ENCODE measurements at regions not wholly inside any gene's neighbourhood (a gene's known extent, or its start where the extent isn't known, plus 50 kb on each side); places are given as distances from the start of the nearest gene placed in this dataset.

- DNase-seq: no peak
Observed at GRCh38 chr14:87879389-87879788, 113.6 kb downstream of the GALC start.

GRCh38 chr14:87878959-87879358 lies 114.0 kb downstream of the GALC start:
- DNase-seq: no peak

GRCh38 chr14:87877877-87878276 lies 115.1 kb downstream of the GALC start:
- no peak for DNase-seq

GRCh38 chr14:87874676-87875075 lies 118.3 kb downstream of the GALC start:
- no peak for DNase-seq

- no peak for DNase-seq
Observed at GRCh38 chr14:87873741-87874140, 119.2 kb downstream of the GALC start.

GRCh38 chr14:87869619-87870583 lies 123.1 kb downstream of the GALC start:
- no peak for DNase-seq

GRCh38 chr14:87868920-87869319 lies 124.1 kb downstream of the GALC start:
- DNase-seq: no peak

GRCh38 chr14:87866116-87866515 lies 126.9 kb downstream of the GALC start:
- no peak for DNase-seq

GRCh38 chr14:87864356-87865270 lies 128.4 kb downstream of the GALC start:
- DNase-seq: no peak

GRCh38 chr14:87863047-87863446 lies 129.9 kb downstream of the GALC start:
- no peak for DNase-seq

- DNase-seq: no peak
Observed at GRCh38 chr14:87852107-87852506, 140.9 kb downstream of the GALC start.

- DNase-seq: no peak
Observed at GRCh38 chr14:87851190-87851589, 141.8 kb downstream of the GALC start.

GRCh38 chr14:87847216-87847755 lies 145.7 kb downstream of the GALC start:
- DNase-seq: no peak

GRCh38 chr14:87840906-87841305 lies 152.1 kb downstream of the GALC start:
- no peak for DNase-seq

GRCh38 chr14:87838931-87839330 lies 154.1 kb downstream of the GALC start:
- DNase-seq: no peak

GRCh38 chr14:87837296-87837695 lies 155.7 kb downstream of the GALC start:
- DNase-seq: no peak

GRCh38 chr14:87834594-87834993 lies 158.4 kb downstream of the GALC start:
- DNase-seq: no peak

- DNase-seq: no peak
Observed at GRCh38 chr14:87833026-87833425, 160.0 kb downstream of the GALC start.

- DNase-seq: no peak
Observed at GRCh38 chr14:87830443-87831096, 162.4 kb downstream of the GALC start.

- no peak for DNase-seq
Observed at GRCh38 chr14:87829543-87829942, 163.4 kb downstream of the GALC start.

- DNase-seq: no peak
Observed at GRCh38 chr14:87824266-87824665, 168.7 kb downstream of the GALC start.

- no peak for DNase-seq
Observed at GRCh38 chr14:87816416-87816815, 176.6 kb downstream of the GALC start.

- no peak for DNase-seq
Observed at GRCh38 chr14:87815121-87815520, 177.9 kb downstream of the GALC start.

Measured in activated naive CD4-positive, alpha-beta T cell treated with anti-CD3 and anti-CD28 coated beads, Interleukin-2, amount 50 U/mL, for 16 hours (primary cell).